ENCODE measurements at regions not wholly inside any gene's neighbourhood (a gene's known extent, or its start where the extent isn't known, plus 50 kb on each side); places are given as distances from the start of the nearest gene placed in this dataset.

- FAIRE-seq = no peak
- Histone ChIP-seq H3K36me3 (ENCODE audit: control insufficient read depth, insufficient read depth, low read length) (no peaks in the 10 kb centered on the region), H3K27me3 (ENCODE audit: control insufficient read depth, insufficient read depth, low read length) (no peaks in the 10 kb centered on the region), H3K4me3 (ENCODE audit: low read depth, low read length) (no peak overlapping the region)
- no peak for DNase-seq (ENCODE audit: low read depth)
- TF ChIP-seq CTCF (IDR thresholded peaks at IDR 0.05; ENCODE audit: insufficient read depth, low read length, severe bottlenecking) = no peak
Observed at GRCh38 chr14:21875791-21876190, 202.2 kb upstream of the OR4E1 start.

GRCh38 chr14:21874946-21875345 lies 201.3 kb upstream of the OR4E1 start:
- TF ChIP-seq CTCF (IDR thresholded peaks at IDR 0.05; ENCODE audit: insufficient read depth, low read length, severe bottlenecking) = no peak
- no peaks in the 10 kb centered on the region for H3K36me3 ChIP-seq (ENCODE audit: control insufficient read depth, insufficient read depth, low read length)
- H3K4me3 ChIP-seq (ENCODE audit: low read depth, low read length) = no peak overlapping the region
- no peaks in the 10 kb centered on the region for H3K27me3 ChIP-seq (ENCODE audit: control insufficient read depth, insufficient read depth, low read length)
- DNase-seq (ENCODE audit: low read depth) (no peak), FAIRE-seq (peak; percentile 84)

- no peak for FAIRE-seq
- no peaks in the 10 kb centered on the region for H3K36me3 ChIP-seq (ENCODE audit: control insufficient read depth, insufficient read depth, low read length)
- no peak for DNase-seq (ENCODE audit: low read depth)
- H3K4me3 ChIP-seq (ENCODE audit: low read depth, low read length) = no peak overlapping the region
- TF ChIP-seq CTCF (IDR thresholded peaks at IDR 0.05; ENCODE audit: insufficient read depth, low read length, severe bottlenecking) = no peak
- no peaks in the 10 kb centered on the region for H3K27me3 ChIP-seq (ENCODE audit: control insufficient read depth, insufficient read depth, low read length)
Observed at GRCh38 chr14:21874167-21874566, 200.5 kb upstream of the OR4E1 start.

- DNase-seq (ENCODE audit: low read depth) = peak; percentile 87
- no peaks in the 10 kb centered on the region for H3K27me3 ChIP-seq (ENCODE audit: control insufficient read depth, insufficient read depth, low read length)
- no peak overlapping the region for H3K4me3 ChIP-seq (ENCODE audit: low read depth, low read length)
- no peaks in the 10 kb centered on the region for H3K36me3 ChIP-seq (ENCODE audit: control insufficient read depth, insufficient read depth, low read length)
- no peak for FAIRE-seq
- TF ChIP-seq CTCF (IDR thresholded peaks at IDR 0.05; ENCODE audit: insufficient read depth, low read length, severe bottlenecking) = peak; percentile 77
Observed at GRCh38 chr14:21868442-21869046, 194.9 kb upstream of the OR4E1 start.

- no peak for TF ChIP-seq CTCF (IDR thresholded peaks at IDR 0.05; ENCODE audit: insufficient read depth, low read length, severe bottlenecking)
- DNase-seq (ENCODE audit: low read depth) (peak; percentile 84), FAIRE-seq (no peak)
- Histone ChIP-seq H3K36me3 (ENCODE audit: control insufficient read depth, insufficient read depth, low read length) (no peaks in the 10 kb centered on the region), H3K4me3 (ENCODE audit: low read depth, low read length) (no peak overlapping the region), H3K27me3 (ENCODE audit: control insufficient read depth, insufficient read depth, low read length) (no peaks in the 10 kb centered on the region)
Observed at GRCh38 chr14:21867541-21867940, 193.9 kb upstream of the OR4E1 start.

GRCh38 chr14:21866479-21866878 lies 192.9 kb upstream of the OR4E1 start:
- Histone ChIP-seq H3K36me3 (ENCODE audit: control insufficient read depth, insufficient read depth, low read length) (no peaks in the 10 kb centered on the region), H3K27me3 (ENCODE audit: control insufficient read depth, insufficient read depth, low read length) (no peaks in the 10 kb centered on the region), H3K4me3 (ENCODE audit: low read depth, low read length) (no peak overlapping the region)
- TF ChIP-seq CTCF (IDR thresholded peaks at IDR 0.05; ENCODE audit: insufficient read depth, low read length, severe bottlenecking) = no peak
- DNase-seq (ENCODE audit: low read depth) (peak; percentile 76), FAIRE-seq (peak; percentile 76)
